Spleen (tissue), 7 donors: ENCODE measurements at regions not wholly inside any gene's neighbourhood (a gene's known extent, or its start where the extent isn't known, plus 50 kb on each side); places are given as distances from the start of the nearest gene placed in this dataset.

Source experiments
- POLR2A ChIP-seq, 3 donors: fragments of 450-650 bp; IDR thresholded peaks; one replicate each; pipeline ENCODE4 v1.5.1; 2017; ENCODE audit warnings: antibody characterized with exemption in 3 of 3, mild to moderate bottlenecking in 1 of 3
- TF ChIP-seq, protein P1 (sequence below), 11 experiments: fragments of 200-600 bp in 7 of 11; fragments of 450-650 bp in 4 of 11; sonication (generic) in 4 of 11; IDR thresholded peaks in 8 of 11; conservative IDR thresholded peaks in 3 of 11; 1 replicate in 7 of 11; 2 replicates in 4 of 11; pipeline versions ENCODE4 v1.4.0 to v1.8.0; 2016 to 2021; ENCODE audit warnings: antibody characterized with exemption in 11 of 11, inconsistent platforms in 4 of 11, mild to moderate bottlenecking in 1 of 11
- donor health status: DM: no; HTN: no; CAD: no; lungs with moderate emphysema.
- donor health status: DM: no; HTN: no; CAD: no.
- donor health status: DM: no; HTN: no; CAD: no.

DNA sequence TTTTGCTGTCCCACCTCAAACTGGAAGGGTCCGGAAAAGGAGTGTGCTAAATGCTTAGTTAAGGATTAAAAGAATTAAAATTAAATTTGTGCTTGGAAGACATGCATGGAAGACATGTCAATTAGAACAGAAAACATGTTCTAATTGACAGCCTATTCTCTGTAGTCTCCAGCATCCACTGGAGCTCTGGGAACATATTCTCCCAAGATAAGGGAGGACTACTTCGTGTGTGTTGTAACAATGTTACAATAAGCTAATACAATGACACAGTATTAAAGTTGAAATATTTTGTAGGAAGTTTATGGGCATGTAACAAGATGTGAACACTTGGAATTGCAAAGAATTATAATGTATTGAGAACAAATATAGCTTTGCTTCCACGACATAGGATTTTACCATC lies 567.4 kb upstream of the CITED2 start:
- TF ChIP-seq, protein P1, sequence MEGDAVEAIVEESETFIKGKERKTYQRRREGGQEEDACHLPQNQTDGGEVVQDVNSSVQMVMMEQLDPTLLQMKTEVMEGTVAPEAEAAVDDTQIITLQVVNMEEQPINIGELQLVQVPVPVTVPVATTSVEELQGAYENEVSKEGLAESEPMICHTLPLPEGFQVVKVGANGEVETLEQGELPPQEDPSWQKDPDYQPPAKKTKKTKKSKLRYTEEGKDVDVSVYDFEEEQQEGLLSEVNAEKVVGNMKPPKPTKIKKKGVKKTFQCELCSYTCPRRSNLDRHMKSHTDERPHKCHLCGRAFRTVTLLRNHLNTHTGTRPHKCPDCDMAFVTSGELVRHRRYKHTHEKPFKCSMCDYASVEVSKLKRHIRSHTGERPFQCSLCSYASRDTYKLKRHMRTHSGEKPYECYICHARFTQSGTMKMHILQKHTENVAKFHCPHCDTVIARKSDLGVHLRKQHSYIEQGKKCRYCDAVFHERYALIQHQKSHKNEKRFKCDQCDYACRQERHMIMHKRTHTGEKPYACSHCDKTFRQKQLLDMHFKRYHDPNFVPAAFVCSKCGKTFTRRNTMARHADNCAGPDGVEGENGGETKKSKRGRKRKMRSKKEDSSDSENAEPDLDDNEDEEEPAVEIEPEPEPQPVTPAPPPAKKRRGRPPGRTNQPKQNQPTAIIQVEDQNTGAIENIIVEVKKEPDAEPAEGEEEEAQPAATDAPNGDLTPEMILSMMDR (IDR thresholded peaks at IDR 0.05 in 8 of 11, conservative IDR thresholded peaks at IDR 0.05 in 3 of 11) = no peak
- TF ChIP-seq POLR2A (IDR thresholded peaks at IDR 0.05) = no peak
